ENCODE measurements at regions not wholly inside any gene's neighbourhood (a gene's known extent, or its start where the extent isn't known, plus 50 kb on each side); places are given as distances from the start of the nearest gene placed in this dataset.

DNA sequence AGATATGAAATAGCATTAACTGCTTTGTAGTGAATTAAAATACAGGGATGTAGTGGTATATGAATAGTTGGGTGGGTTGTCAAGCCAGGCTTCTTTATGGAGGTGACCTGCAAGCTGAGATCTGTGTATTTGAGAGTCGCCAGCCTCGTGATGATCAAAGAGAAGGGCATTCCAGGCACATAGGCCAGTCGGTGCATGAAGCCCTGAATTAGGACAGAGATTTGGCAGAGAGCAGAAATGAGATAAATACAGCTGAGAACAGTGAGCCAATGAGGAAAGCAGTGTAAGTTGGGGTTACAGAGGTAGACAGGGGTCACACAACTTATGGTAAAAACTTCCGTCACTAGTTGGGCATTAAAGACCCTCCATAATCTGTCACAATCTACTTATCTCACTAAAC, 641.9 kb downstream of the OTOL1 start:
- H3K27me3 Mint-ChIP-seq = no peaks in the 10 kb centered on the region
- no peaks in the 10 kb centered on the region for H3K4me1 Mint-ChIP-seq (ENCODE audit: unreplicated experiment)
- no peaks in the 10 kb centered on the region for H3K36me3 Mint-ChIP-seq
- no peak overlapping the region for H3K27ac Mint-ChIP-seq
- TF ChIP-seq, protein P1, sequence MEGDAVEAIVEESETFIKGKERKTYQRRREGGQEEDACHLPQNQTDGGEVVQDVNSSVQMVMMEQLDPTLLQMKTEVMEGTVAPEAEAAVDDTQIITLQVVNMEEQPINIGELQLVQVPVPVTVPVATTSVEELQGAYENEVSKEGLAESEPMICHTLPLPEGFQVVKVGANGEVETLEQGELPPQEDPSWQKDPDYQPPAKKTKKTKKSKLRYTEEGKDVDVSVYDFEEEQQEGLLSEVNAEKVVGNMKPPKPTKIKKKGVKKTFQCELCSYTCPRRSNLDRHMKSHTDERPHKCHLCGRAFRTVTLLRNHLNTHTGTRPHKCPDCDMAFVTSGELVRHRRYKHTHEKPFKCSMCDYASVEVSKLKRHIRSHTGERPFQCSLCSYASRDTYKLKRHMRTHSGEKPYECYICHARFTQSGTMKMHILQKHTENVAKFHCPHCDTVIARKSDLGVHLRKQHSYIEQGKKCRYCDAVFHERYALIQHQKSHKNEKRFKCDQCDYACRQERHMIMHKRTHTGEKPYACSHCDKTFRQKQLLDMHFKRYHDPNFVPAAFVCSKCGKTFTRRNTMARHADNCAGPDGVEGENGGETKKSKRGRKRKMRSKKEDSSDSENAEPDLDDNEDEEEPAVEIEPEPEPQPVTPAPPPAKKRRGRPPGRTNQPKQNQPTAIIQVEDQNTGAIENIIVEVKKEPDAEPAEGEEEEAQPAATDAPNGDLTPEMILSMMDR (conservative IDR thresholded peaks at IDR 0.05) = no peak
- DNase-seq (ENCODE audit: extremely low spot score, unreplicated experiment) = no peak
- no peaks in the 10 kb centered on the region for H3K9me3 Mint-ChIP-seq
- H3K4me3 Mint-ChIP-seq = no peak overlapping the region

DNA sequence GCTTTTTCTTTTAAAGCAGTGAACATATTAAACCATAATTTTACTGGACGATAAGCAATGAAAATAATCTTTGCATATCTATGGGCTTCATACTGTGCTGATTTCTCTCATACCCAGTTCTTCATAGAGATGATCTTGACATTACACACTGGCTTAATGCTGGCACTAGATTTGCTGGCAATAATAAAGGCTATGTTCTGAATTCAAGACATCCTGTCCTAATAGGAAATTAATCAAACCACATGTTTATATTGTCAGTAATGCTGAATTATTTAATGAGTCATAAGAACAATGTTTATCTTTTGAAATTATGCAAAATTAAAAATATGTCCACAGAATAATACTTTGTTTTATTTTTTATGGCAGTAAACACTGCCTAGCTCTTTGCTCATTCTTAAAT, 643.2 kb downstream of the OTOL1 start:
- no peak for DNase-seq (ENCODE audit: extremely low spot score, unreplicated experiment)
- TF ChIP-seq, protein P1 (conservative IDR thresholded peaks at IDR 0.05) = no peak
- Mint-ChIP-seq H3K27me3 (no peaks in the 10 kb centered on the region), H3K36me3 (no peaks in the 10 kb centered on the region), H3K4me1 (ENCODE audit: unreplicated experiment) (no peaks in the 10 kb centered on the region), H3K27ac (no peak overlapping the region), H3K9me3 (no peaks in the 10 kb centered on the region), H3K4me3 (no peak overlapping the region)

DNA sequence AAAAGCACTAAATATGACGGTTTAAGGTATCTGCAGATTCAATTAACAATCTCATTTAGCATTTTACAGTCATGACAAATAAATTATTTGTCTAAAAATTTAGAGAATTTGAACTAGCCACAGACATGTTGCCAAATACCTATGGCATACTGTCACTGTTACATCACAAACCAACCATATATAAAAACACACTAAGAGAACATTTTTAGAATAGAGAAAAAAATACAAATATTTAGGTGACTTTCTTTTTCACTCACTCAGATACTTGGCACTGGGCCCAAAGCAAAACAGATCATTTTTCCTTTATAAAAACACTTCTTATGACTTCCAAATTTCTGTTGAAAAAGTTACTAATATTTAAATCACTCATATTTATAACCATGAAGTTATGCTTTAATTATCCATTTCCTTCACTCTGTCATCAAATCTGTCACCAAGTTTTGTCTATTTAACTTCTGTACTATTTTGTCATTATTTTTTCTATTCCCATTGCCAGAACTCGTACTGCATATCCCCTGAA, 644.7 kb downstream of the OTOL1 start:
- Mint-ChIP-seq H3K4me3 (no peak overlapping the region), H3K9me3 (no peaks in the 10 kb centered on the region), H3K4me1 (ENCODE audit: unreplicated experiment) (no peaks in the 10 kb centered on the region), H3K27ac (no peak overlapping the region), H3K36me3 (no peaks in the 10 kb centered on the region), H3K27me3 (no peaks in the 10 kb centered on the region)
- DNase-seq (ENCODE audit: extremely low spot score, unreplicated experiment) = no peak
- TF ChIP-seq, protein P1 (conservative IDR thresholded peaks at IDR 0.05) = no peak

GRCh38 chr3:162142511-162142910, 645.9 kb downstream of the OTOL1 start:
- no peaks in the 10 kb centered on the region for H3K4me1 Mint-ChIP-seq (ENCODE audit: unreplicated experiment)
- H3K36me3 Mint-ChIP-seq = no peaks in the 10 kb centered on the region
- H3K4me3 Mint-ChIP-seq = no peak overlapping the region
- H3K27me3 Mint-ChIP-seq = no peaks in the 10 kb centered on the region
- no peaks in the 10 kb centered on the region for H3K9me3 Mint-ChIP-seq
- no peak for DNase-seq (ENCODE audit: extremely low spot score, unreplicated experiment)
- TF ChIP-seq, protein P1 (conservative IDR thresholded peaks at IDR 0.05) = no peak
- no peak overlapping the region for H3K27ac Mint-ChIP-seq

DNA sequence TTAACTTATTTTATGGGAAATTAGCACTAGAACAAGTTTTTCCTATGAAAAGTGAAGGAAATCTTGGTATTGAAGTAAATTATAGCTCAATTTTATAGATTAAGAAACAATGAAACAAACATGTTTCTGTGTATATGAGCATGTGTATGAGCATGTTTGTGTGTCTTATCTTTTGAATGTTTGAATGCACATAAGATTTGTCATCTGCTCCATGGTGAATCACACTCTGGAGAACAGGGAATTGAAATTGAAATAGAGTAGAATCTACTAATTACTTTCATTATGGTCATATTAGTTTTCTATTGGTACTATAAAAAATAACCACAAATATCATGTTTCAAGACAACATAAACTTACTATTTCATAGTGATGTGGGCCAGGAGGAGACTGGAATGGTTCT, 646.6 kb downstream of the OTOL1 start:
- Mint-ChIP-seq H3K4me1 (ENCODE audit: unreplicated experiment) (no peaks in the 10 kb centered on the region), H3K9me3 (no peaks in the 10 kb centered on the region), H3K27me3 (no peaks in the 10 kb centered on the region), H3K36me3 (no peaks in the 10 kb centered on the region), H3K27ac (no peak overlapping the region), H3K4me3 (no peak overlapping the region)
- TF ChIP-seq, protein P1 (conservative IDR thresholded peaks at IDR 0.05) = no peak
- DNase-seq (ENCODE audit: extremely low spot score, unreplicated experiment) = no peak

DNA sequence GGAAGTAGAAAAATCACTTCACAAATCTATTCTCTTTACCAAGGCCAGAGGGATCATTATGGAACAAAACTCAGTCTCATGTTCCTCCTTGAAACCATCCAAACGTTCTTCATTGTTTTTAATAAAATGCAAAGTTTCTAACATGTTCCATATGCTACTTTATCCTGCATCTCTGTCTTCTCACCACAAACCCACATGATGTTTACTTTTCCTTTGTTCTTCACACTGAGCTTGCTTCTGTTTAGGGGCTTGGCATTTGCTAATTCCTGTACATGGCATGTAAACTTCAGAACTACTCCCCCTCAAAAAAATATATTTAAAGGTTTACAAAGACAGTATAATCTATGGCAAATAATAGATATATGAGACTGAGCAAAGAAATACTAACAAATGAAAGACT, 651.4 kb downstream of the OTOL1 start:
- Mint-ChIP-seq H3K27ac (no peak overlapping the region), H3K4me1 (ENCODE audit: unreplicated experiment) (no peaks in the 10 kb centered on the region), H3K36me3 (no peaks in the 10 kb centered on the region), H3K9me3 (no peaks in the 10 kb centered on the region), H3K4me3 (no peak overlapping the region), H3K27me3 (no peaks in the 10 kb centered on the region)
- DNase-seq (ENCODE audit: extremely low spot score, unreplicated experiment) = no peak
- TF ChIP-seq, protein P1 (conservative IDR thresholded peaks at IDR 0.05) = no peak

Data from type B pancreatic cell (in vitro differentiated cells).